Smooth muscle cell of the brain vasculature (primary cell): ENCODE measurements at regions not wholly inside any gene's neighbourhood (a gene's known extent, or its start where the extent isn't known, plus 50 kb on each side); places are given as distances from the start of the nearest gene placed in this dataset.

Source experiments
- DNase-seq: peaks from one replicate; pipeline ENCODE4 v3.0.0-alpha.2; 2012; ENCODE audit warnings: low read depth, low spot score

GRCh38 chr13:74669149-74669548 is 534.9 kb upstream of the KLF12 start:
- no peak for DNase-seq

DNA sequence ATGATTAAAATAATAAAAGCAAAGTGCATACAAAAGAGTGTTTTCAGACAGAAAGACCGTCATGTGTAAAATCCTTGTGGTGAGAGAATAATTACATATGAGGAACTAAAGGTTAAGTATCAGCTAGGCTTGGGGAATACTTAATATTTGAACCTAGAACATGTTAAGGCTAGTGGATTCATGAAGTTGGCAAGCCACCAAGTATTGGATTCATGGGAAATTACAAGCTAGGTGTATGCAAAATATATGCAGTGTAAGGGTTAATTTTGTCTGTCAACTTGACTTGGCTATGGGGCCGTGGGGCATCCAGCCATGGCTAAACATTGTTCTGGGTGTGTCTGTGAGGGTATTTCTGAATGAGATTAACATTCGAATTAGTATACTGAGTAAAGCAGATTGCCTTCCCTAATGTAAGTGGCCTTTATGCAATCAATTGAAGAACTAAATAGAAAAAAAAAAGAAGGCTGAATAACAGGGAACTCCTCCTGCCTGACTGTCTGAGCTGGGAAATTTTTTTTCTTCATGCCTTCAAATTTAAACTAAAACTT is 533.5 kb upstream of the KLF12 start:
- DNase-seq = no peak

GRCh38 chr13:74662905-74663304 is 528.7 kb upstream of the KLF12 start:
- no peak for DNase-seq

DNA sequence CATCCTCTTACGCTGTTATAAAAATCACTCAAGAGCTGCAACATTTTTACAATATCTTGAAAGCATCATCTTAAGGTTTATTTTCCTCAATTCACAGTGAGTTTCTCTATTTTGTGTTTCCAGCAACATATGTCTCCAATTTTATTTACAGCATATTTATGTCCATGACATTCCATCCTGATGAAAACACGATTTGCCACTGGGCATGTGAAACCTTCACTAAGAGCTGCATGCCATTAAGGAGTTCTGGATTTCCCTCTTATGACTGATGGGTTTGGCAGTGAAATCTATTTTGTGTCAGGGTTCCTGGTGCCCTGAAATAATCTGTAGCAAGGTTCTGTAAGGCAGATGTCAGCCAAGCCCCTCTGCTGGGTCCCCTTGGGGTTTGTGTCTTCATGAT is 527.6 kb upstream of the KLF12 start:
- DNase-seq = no peak

DNA sequence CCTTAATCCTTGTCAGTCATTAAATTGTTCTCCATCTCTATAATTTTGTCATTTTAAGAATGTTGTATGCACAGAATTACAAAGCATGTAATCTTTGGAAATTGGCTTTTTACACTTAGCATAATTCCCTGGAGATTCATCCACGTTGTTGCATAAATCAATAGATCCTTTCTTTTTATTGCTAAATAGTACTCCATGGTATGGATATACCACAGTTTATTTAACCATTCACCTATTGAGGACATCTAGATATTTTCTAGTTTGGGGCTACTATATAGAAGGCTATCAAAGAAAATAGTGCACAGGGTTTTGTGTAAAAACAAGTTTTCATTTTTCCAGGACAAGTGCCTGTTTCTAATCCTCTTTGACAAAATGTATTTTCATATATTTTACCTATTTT is 523.6 kb upstream of the KLF12 start:
- no peak for DNase-seq

DNA sequence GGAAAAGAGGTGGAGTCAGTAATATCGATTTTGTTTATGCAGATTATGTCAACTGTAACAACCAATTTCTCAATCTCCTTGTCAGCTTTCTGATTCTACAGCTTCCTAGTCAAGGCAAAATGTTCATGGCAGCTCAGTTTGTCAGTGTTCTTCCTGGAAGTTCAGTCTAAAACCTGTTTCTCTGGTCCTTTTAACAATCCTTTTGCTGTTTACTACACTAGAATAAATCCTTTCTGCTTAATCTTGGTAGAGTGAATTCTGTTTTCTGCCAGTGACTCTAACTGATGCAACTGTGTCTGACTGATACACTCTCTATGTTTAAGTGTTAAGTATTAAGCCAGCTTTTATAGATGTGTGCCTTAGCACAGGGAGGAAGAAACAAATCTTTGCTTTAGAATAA is 516.9 kb upstream of the KLF12 start:
- no peak for DNase-seq

GRCh38 chr13:74647991-74648390 is 513.8 kb upstream of the KLF12 start:
- no peak for DNase-seq

GRCh38 chr13:74647211-74647610 is 513.0 kb upstream of the KLF12 start:
- DNase-seq = no peak

- DNase-seq = no peak
Observed at GRCh38 chr13:74646091-74646490, 511.9 kb upstream of the KLF12 start.

DNA sequence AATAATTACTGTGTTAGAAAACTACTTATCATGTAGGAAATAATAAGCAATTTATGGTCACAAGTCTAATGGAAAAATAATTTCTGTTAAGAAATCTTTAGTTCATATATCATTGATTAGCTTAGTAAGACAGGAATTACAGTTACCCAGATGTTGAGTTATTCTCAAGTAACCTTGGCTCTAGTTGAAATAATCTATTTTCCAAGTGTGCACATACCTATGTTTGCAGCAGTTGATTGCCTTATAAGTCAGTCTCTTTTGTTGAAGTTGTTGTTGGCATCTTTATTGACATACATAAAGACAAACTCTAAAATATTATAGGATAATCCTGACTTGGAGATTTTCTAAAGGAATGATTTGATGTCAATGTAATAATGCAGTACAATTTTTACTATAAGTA is 511.4 kb upstream of the KLF12 start:
- DNase-seq = no peak

- DNase-seq = no peak
Observed at GRCh38 chr13:74644229-74644628, 510.0 kb upstream of the KLF12 start.

DNA sequence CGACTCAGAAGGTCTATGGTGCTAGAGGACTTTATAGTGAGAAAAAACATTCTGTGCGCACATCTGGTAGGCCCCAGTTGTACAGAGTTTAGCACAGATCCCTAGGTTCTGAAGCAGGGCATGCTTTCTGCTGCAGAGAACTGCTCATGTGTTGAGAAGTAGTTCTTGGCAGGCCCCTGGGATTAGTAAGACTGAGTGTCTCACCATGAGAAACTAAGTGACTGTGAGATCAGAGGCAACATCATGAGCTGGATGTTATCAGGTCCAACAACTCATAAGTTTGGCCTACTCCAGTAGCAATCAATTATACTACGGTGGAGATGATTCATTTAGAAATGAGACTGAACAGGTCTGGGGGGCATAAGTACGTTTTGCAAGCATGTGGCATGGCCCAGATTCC is 507.4 kb upstream of the KLF12 start:
- DNase-seq = no peak

DNA sequence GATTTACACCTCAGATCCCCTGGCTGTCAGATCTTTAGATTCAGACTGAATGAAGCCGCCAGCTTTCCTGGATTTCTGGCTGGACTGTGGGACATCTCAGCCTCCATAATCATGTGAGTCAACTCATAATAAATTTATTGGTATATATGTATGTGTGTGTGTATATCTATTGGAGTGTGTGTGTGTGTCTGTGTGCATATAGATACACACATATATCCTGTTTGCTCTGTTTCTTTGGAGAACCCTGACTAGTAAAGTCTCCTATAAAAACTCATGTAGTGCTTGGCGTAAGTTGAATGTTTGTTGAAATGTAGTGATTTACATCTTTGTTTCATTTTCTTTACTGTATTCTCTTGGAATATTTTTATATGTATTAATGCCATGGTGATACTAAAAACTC is 499.5 kb upstream of the KLF12 start:
- DNase-seq = no peak

DNA sequence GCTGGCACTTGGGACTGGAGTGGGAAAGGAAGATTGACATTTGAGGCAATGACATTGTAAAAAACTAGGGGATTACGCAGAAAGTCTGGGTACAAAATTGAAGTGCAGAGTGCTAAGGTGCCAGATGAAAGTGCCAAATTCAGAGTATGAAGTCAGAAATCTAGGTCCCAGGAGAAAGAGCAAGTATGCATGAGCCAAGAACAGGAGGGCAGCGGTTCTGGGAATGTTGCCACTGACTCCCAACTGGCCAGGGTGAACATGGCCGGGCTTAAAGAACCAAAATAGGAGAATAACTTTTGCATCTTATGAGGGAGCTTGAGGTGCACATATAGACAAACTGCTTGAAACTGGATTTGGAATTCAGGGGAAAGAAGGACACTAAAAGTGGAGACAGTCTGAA is 495.8 kb upstream of the KLF12 start:
- no peak for DNase-seq

DNA sequence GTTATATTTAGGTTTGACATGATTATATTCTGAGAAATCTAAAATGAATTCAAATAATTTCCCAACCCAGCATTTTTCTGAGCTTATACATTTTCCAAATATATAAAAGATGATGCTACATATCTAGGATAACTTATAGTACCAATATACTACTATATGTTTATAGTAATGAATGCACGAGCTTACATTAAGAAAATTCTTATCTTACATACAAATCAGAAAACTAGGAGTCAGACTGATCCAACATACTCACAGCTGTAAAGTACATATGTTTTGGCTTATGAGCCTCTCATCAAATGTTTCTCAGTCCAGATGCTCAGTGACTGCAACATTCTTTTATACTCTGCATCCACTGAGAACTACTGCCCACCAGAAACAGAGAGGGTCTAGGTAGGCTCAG is 491.3 kb upstream of the KLF12 start:
- no peak for DNase-seq

- no peak for DNase-seq
Observed at GRCh38 chr13:74623761-74624160, 489.6 kb upstream of the KLF12 start.

GRCh38 chr13:74622284-74622683 is 488.1 kb upstream of the KLF12 start:
- no peak for DNase-seq

GRCh38 chr13:74620711-74621110 is 486.5 kb upstream of the KLF12 start:
- DNase-seq = no peak

GRCh38 chr13:74620308-74620707 is 486.1 kb upstream of the KLF12 start:
- no peak for DNase-seq

- no peak for DNase-seq
Observed at GRCh38 chr13:74597526-74597925, 463.3 kb upstream of the KLF12 start.

GRCh38 chr13:74596691-74597090 is 462.5 kb upstream of the KLF12 start:
- DNase-seq = no peak

DNA sequence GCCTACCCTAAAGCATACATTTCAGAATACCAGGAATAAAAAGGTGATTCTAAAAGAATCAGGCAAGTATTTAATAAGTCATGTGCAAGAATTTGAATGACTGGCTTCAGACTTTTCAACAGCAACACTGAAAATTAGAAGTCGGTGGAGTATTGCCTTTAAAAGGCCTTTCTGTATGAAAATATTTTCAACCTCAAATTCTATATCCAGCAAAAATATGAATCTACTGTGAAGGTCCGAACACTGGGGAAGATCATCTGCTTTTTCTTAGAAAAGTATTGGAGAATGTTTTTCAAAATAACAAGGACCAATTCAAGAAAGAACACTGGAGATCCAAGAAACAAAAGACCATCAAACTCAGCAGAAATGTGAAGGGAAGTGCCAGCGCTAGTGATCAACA is 459.5 kb upstream of the KLF12 start:
- no peak for DNase-seq

- DNase-seq = no peak
Observed at GRCh38 chr13:74586847-74587246, 452.6 kb upstream of the KLF12 start.

- DNase-seq = no peak
Observed at GRCh38 chr13:74576420-74576819, 442.2 kb upstream of the KLF12 start.

DNA sequence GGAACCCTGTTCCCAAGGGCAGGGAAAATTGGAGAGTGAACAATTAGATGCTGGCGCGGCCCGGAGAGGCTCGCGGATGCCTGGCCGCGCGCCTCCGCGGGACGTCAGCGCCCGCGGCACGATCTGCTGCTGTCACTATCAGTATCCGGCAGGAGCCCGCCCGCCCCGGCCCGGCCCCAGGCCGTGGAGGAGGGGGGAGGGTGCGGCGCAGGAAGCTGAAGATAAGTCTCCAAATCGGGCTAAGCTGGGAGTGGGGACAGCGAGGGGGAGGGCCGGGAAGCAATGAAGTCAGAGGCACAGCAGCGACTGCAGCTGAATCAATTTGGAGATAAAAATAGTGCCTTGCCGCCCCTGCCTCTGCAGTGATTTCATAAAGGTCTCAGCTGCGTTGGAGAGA is 441.5 kb upstream of the KLF12 start:
- DNase-seq = peak; percentile 24
